GM12878 (cell line): ENCODE measurements at regions not wholly inside any gene's neighbourhood (a gene's known extent, or its start where the extent isn't known, plus 50 kb on each side); places are given as distances from the start of the nearest gene placed in this dataset.

Source experiments
- ATAC-seq: fragments of 200-7000 bp; cut with Tn5 transposase; 3 replicates; pipeline ENCODE4 v1.9.1; 2020; ENCODE audit warnings: mild to moderate bottlenecking, moderate library complexity
- BruUV-seq: library from RNA; stranded (reverse); fragments of 400-500 nt; replicated peaks from 2 replicates; lab custom pipeline; 2021; lab: Mats Ljungman, UMichigan
- CTCF ChIA-PET: fragments of 300-600 bp; sonication (Branson Sonifier 250); formaldehyde crosslinking; extraction: SDS; loops from one replicate; lab custom pipeline; 2021; ENCODE audit warnings: inconsistent platforms; lab: Yijun Ruan, JAX
- POLR2A ChIA-PET: fragments of 350-600 bp; formaldehyde crosslinking; extraction: SDS; loops from one replicate; lab custom pipeline; 2021; ENCODE audit warnings: inconsistent platforms; lab: Charles Lee
- RAD21 ChIA-PET: fragments of 300-600 bp; sonication (Branson Sonifier 250); formaldehyde crosslinking; loops from one replicate; lab custom pipeline; 2023; ENCODE audit warnings: antibody characterized with exemption; ENCODE audit not compliant: unreplicated experiment; lab: Charles Lee
- SMC1A ChIA-PET: fragments of 300-600 bp; sonication (Branson Sonifier 250); formaldehyde crosslinking; loops from one replicate; lab custom pipeline; 2023; ENCODE audit not compliant: unreplicated experiment, uncharacterized antibody; lab: Charles Lee
- DNase-seq: peaks from one replicate; pipeline ENCODE4 v3.0.0-alpha.2; 2011; ENCODE audit warnings: low read depth, low spot score
- FAIRE-seq: peaks from 3 replicates; lab custom pipeline; 2011; peaks lifted over from hg19 to GRCh38; lab: Jason Lieb, UNC
- H2AFZ ChIP-seq: 2 replicates; pipeline ENCODE4 v1.6.0; 2011; ENCODE audit warnings: low read depth, low read length, control low read depth; ENCODE audit not compliant: control insufficient read depth
- H3K27ac ChIP-seq: 2 replicates; pipeline ENCODE4 v1.5.1; 2011; ENCODE audit warnings: control low read depth; ENCODE audit not compliant: control insufficient read depth, insufficient read depth
- H3K27me3 ChIP-seq, 2 experiments: replicated peaks in 1 of 2; 2 replicates each; pipeline versions ENCODE4 v1.6.0 to v1.6.1; 2011; ENCODE audit warnings: low read length in 1 of 2; ENCODE audit not compliant: control insufficient read depth in 2 of 2, insufficient read depth in 2 of 2
- H3K36me3 ChIP-seq, 2 experiments: 2 replicates each; pipeline ENCODE4 v1.5.1; 2011; ENCODE audit warnings: low read length in 1 of 2; ENCODE audit not compliant: control insufficient read depth in 2 of 2, insufficient read depth in 2 of 2
- H3K4me1 ChIP-seq: 2 replicates; pipeline ENCODE4 v1.6.1; 2011; ENCODE audit warnings: mild to moderate bottlenecking, low read length, moderate library complexity, mixed read lengths; ENCODE audit not compliant: control insufficient read depth, insufficient read depth
- H3K4me2 ChIP-seq: 2 replicates; pipeline ENCODE4 v1.6.0; 2011; ENCODE audit warnings: control low read depth; ENCODE audit not compliant: control insufficient read depth, insufficient read depth
- H3K4me3 ChIP-seq: fragments of 200-600 bp; sonication (generic); 2 replicates; pipeline ENCODE4 v1.5.1; 2016
- H3K79me2 ChIP-seq: 2 replicates; pipeline ENCODE4 v1.6.0; 2011; ENCODE audit warnings: low read length; ENCODE audit not compliant: control insufficient read depth, insufficient read depth
- H3K9ac ChIP-seq: 2 replicates; pipeline ENCODE4 v1.8.0; 2011; ENCODE audit warnings: low read length, control low read depth, mixed read lengths; ENCODE audit not compliant: control insufficient read depth, insufficient read depth
- H3K9me3 ChIP-seq: replicated peaks from 3 replicates; pipeline ENCODE4 v1.5.1; 2011; ENCODE audit warnings: mild to moderate bottlenecking, low read length; ENCODE audit not compliant: control insufficient read depth, insufficient read depth
- H4K20me1 ChIP-seq: 2 replicates; pipeline ENCODE4 v1.6.0; 2011; ENCODE audit not compliant: control insufficient read depth, insufficient read depth
- ASH2L ChIP-seq: fragments of 300-600, 200-600 bp; sonication (generic); IDR thresholded peaks from 2 replicates; pipeline ENCODE4 v1.6.1; 2017; ENCODE audit warnings: low read depth, mild to moderate bottlenecking, borderline replicate concordance
- FOS ChIP-seq: IDR thresholded peaks from 3 replicates; pipeline ENCODE4 v1.6.1; 2011; ENCODE audit warnings: borderline replicate concordance; ENCODE audit not compliant: insufficient read length; ENCODE audit errors: extremely low read depth
- JUND ChIP-seq: IDR thresholded peaks from 2 replicates; pipeline ENCODE4 v1.6.1; 2012; ENCODE audit warnings: low read depth, mild to moderate bottlenecking, low read length, improper control_type of control experiment, moderate library complexity
- KDM1A ChIP-seq: fragments of 200-600 bp; sonication (generic); IDR thresholded peaks from 2 replicates; pipeline ENCODE4 v1.6.1; 2016; ENCODE audit warnings: borderline replicate concordance
- MYB ChIP-seq: fragments of 150-350 bp; IDR thresholded peaks from 2 replicates; pipeline ENCODE4 v1.6.1; 2014; ENCODE audit warnings: mild to moderate bottlenecking, low read depth, low read length, borderline replicate concordance
- NR2F1 ChIP-seq: fragments of 450-650 bp; conservative IDR thresholded peaks from 2 replicates; pipeline ENCODE4 v1.6.1; 2017; ENCODE audit warnings: mild to moderate bottlenecking
- RFX5 ChIP-seq: IDR thresholded peaks from 2 replicates; pipeline ENCODE4 v1.6.1; 2011; ENCODE audit warnings: low read depth, low read length, improper control_type of control experiment
- SMAD5 ChIP-seq: IDR thresholded peaks from 2 replicates; pipeline ENCODE4 v1.6.1; 2016; ENCODE audit warnings: antibody characterized with exemption, low read depth
- TBL1XR1 ChIP-seq: IDR thresholded peaks from 2 replicates; pipeline ENCODE4 v1.6.1; 2012; ENCODE audit warnings: low read depth, low read length, improper control_type of control experiment
- ZNF217 ChIP-seq: fragments of 450-650 bp; IDR thresholded peaks from 2 replicates; pipeline ENCODE4 v1.6.1; 2017; ENCODE audit warnings: antibody characterized with exemption, mild to moderate bottlenecking
- ZNF274 ChIP-seq: IDR thresholded peaks from one replicate; pipeline ENCODE4 v1.8.0; 2011; ENCODE audit not compliant: insufficient read length, insufficient read depth
- WGBS: methylation state at CpG from one replicate; pipeline ENCODE4 v1.1.6; 2016; ENCODE audit warnings: low lambda C conversion rate; ENCODE audit not compliant: insufficient replicate concordance, insufficient coverage; ENCODE audit errors: missing lambda C conversion rate; 5-methylcytosine and 5-hydroxymethylcytosine counted together
- in situ Hi-C: fragments of 300-500 bp; cut with MboI; formaldehyde crosslinking; loops from 9 replicates; pipeline ENCODE4 v1.14.3; 2018; ENCODE audit warnings: mixed read lengths
- intact Hi-C: fragments of 100-400 bp; cut with micrococcal nuclease; formaldehyde crosslinking; loops from one replicate; pipeline ENCODE4 v1.14.2; 2022; ENCODE audit not compliant: unreplicated experiment
- TF ChIP-seq, protein P1 (sequence below): fragments of 450-650 bp; formaldehyde crosslinking; IDR thresholded peaks from 2 replicates; pipeline ENCODE4 v1.5.0; 2022; ENCODE audit warnings: mild to moderate bottlenecking, missing genetic modification characterization

- POLR2A ChIA-PET, result no interaction called here
- intact Hi-C loops, result no loop called here
- no peaks in the 10 kb centered on the region for H3K36me3 ChIP-seq
- SMC1A ChIA-PET, result interaction anchor here (1.1 kb wide), 1 partner anchor 39 kb away, joined by 3 read pairs; no protein-coding TSS in a partner anchor
- H3K4me1 ChIP-seq, result no peaks in the 10 kb centered on the region
- no peak overlapping the region for H3K27ac ChIP-seq
- H2AFZ ChIP-seq, result no peak overlapping the region
- H3K9ac ChIP-seq, result no peak overlapping the region
- no peaks in the 10 kb centered on the region for H3K27me3 ChIP-seq
- H4K20me1 ChIP-seq, result no peaks in the 10 kb centered on the region
- BruUV-seq, result no TSS peak
- no peaks in the 10 kb centered on the region for H3K9me3 ChIP-seq
- WGBS, result 3% methylated on average over 7 of the region's 7 CpGs
- in situ Hi-C loops, result no loop called here
- no peaks in the 10 kb centered on the region for H3K79me2 ChIP-seq
- no peak for ATAC-seq
- RAD21 ChIA-PET, result no interaction called here
- TF ChIP-seq MYB, result no peak
- no peak for TF ChIP-seq KDM1A
- no peak for TF ChIP-seq RFX5
- TF ChIP-seq ZNF274, result no peak
- TF ChIP-seq NR2F1, result no peak
- TF ChIP-seq, protein P1, sequence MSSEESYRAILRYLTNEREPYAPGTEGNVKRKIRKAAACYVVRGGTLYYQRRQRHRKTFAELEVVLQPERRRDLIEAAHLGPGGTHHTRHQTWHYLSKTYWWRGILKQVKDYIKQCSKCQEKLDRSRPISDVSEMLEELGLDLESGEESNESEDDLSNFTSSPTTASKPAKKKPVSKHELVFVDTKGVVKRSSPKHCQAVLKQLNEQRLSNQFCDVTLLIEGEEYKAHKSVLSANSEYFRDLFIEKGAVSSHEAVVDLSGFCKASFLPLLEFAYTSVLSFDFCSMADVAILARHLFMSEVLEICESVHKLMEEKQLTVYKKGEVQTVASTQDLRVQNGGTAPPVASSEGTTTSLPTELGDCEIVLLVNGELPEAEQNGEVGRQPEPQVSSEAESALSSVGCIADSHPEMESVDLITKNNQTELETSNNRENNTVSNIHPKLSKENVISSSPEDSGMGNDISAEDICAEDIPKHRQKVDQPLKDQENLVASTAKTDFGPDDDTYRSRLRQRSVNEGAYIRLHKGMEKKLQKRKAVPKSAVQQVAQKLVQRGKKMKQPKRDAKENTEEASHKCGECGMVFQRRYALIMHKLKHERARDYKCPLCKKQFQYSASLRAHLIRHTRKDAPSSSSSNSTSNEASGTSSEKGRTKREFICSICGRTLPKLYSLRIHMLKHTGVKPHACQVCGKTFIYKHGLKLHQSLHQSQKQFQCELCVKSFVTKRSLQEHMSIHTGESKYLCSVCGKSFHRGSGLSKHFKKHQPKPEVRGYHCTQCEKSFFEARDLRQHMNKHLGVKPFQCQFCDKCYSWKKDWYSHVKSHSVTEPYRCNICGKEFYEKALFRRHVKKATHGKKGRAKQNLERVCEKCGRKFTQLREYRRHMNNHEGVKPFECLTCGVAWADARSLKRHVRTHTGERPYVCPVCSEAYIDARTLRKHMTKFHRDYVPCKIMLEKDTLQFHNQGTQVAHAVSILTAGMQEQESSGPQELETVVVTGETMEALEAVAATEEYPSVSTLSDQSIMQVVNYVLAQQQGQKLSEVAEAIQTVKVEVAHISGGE (CRISPR knock-in tag), result no peak
- no peak for TF ChIP-seq ASH2L
- no peak for TF ChIP-seq SMAD5
- TF ChIP-seq TBL1XR1, result no peak
- no peak for TF ChIP-seq ZNF217
- no peak for TF ChIP-seq FOS
- TF ChIP-seq JUND, result no peak
- TF ChIP-seq, all 136 proteins: peak for 0
- H3K4me3 ChIP-seq, result no peak overlapping the region
- FAIRE-seq (no peak), DNase-seq (no peak)
- no peak overlapping the region for H3K4me2 ChIP-seq
- CTCF ChIA-PET, result no interaction called here
Measured at GRCh38 chr13:34345258-34345965, 527.5 kb downstream of the RFC3 start.
